ENCODE measurements at regions not wholly inside any gene's neighbourhood (a gene's known extent, or its start where the extent isn't known, plus 50 kb on each side); places are given as distances from the start of the nearest gene placed in this dataset.

DNA sequence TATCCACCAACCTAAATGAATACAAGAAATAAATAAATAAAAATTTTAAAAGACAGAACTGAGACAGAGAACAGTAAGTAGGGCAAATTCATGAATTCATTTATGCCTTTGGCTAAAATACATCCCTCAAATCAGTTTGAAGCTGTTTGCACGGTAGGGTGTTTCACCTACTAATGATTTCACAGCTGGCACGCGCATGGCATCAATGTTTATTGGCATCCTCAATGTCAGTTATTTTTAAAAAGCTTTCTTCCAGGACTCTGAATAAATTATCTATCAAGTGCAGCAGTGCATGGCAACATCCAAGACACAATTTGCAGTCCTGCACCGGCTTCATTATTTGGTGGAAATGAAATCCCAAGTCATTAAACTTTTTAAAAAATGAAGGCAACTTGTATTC, 985.2 kb upstream of the ROBO1 start:
- TF ChIP-seq, protein P1, sequence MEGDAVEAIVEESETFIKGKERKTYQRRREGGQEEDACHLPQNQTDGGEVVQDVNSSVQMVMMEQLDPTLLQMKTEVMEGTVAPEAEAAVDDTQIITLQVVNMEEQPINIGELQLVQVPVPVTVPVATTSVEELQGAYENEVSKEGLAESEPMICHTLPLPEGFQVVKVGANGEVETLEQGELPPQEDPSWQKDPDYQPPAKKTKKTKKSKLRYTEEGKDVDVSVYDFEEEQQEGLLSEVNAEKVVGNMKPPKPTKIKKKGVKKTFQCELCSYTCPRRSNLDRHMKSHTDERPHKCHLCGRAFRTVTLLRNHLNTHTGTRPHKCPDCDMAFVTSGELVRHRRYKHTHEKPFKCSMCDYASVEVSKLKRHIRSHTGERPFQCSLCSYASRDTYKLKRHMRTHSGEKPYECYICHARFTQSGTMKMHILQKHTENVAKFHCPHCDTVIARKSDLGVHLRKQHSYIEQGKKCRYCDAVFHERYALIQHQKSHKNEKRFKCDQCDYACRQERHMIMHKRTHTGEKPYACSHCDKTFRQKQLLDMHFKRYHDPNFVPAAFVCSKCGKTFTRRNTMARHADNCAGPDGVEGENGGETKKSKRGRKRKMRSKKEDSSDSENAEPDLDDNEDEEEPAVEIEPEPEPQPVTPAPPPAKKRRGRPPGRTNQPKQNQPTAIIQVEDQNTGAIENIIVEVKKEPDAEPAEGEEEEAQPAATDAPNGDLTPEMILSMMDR (IDR thresholded peaks at IDR 0.05): no peak
- TF ChIP-seq POLR2AphosphoS5 (IDR thresholded peaks at IDR 0.05): no peak
- TF ChIP-seq POLR2A (IDR thresholded peaks at IDR 0.05): no peak

Data from suprapubic skin (tissue), 4 donors.